PC-9 (cell line): ENCODE measurements at regions not wholly inside any gene's neighbourhood (a gene's known extent, or its start where the extent isn't known, plus 50 kb on each side); places are given as distances from the start of the nearest gene placed in this dataset.

ENCODE experiments used
- BruUV-seq: library from RNA; stranded (reverse); fragments of 400-500 nt; replicated peaks from 2 replicates; lab custom pipeline; 2021; lab: Mats Ljungman, UMichigan
- CTCF ChIA-PET: fragments of 300-600 bp; sonication (Branson Sonifier 250); formaldehyde crosslinking; loops from one replicate; lab custom pipeline; 2022; ENCODE audit warnings: antibody characterized with exemption; lab: Charles Lee
- POLR2A ChIA-PET: fragments of 300-600 bp; sonication (Branson Sonifier 250); formaldehyde crosslinking; loops from one replicate; lab custom pipeline; 2022; ENCODE audit warnings: antibody characterized with exemption; ENCODE audit not compliant: unreplicated experiment; lab: Charles Lee
- DNase-seq, 2 experiments: peaks; one replicate each; pipeline versions ENCODE4 v3.0.0 to v3.0.0-alpha.2; 2015 to 2022; ENCODE audit warnings: mixed read lengths in 1 of 2
- H2AFZ ChIP-seq: fragments of 200-600 bp; sonication (generic); 2 replicates; pipeline ENCODE4 v1.8.1; 2017; ENCODE audit warnings: antibody characterized with exemption
- H3F3A ChIP-seq: fragments of 200-600 bp; sonication (generic); 2 replicates; pipeline ENCODE4 v1.8.1; 2017; ENCODE audit warnings: antibody characterized with exemption, mild to moderate bottlenecking, low read depth; ENCODE audit not compliant: insufficient read depth
- H3K27ac ChIP-seq: fragments of 200-600 bp; sonication (generic); 2 replicates; pipeline ENCODE4 v1.6.1; 2016; ENCODE audit warnings: mixed run types
- H3K27me3 ChIP-seq: fragments of 200-600 bp; sonication (generic); 2 replicates; pipeline ENCODE4 v1.6.1; 2016; ENCODE audit warnings: low read depth, mixed run types; ENCODE audit not compliant: insufficient read depth
- H3K36me3 ChIP-seq: fragments of 200-600 bp; sonication (generic); 2 replicates; pipeline ENCODE4 v1.6.1; 2016; ENCODE audit warnings: low read depth, mixed run types
- H3K4me1 ChIP-seq: fragments of 200-600 bp; sonication (generic); replicated peaks from 2 replicates; pipeline ENCODE4 v1.6.1; 2016; ENCODE audit warnings: mixed run types; ENCODE audit not compliant: insufficient read depth
- H3K4me2 ChIP-seq: fragments of 200-600 bp; sonication (generic); 2 replicates; pipeline ENCODE4 v1.6.1; 2017; ENCODE audit warnings: mixed run types
- H3K4me3 ChIP-seq: fragments of 200-600 bp; sonication (generic); 2 replicates; pipeline ENCODE4 v1.6.1; 2016; ENCODE audit warnings: mixed run types
- H3K79me2 ChIP-seq: fragments of 200-600 bp; sonication (generic); 2 replicates; pipeline ENCODE4 v1.6.1; 2017; ENCODE audit warnings: low read depth, mixed run types
- H3K9me2 ChIP-seq: fragments of 200-600 bp; sonication (generic); 2 replicates; pipeline ENCODE4 v1.8.1; 2017; ENCODE audit warnings: mild to moderate bottlenecking; ENCODE audit not compliant: insufficient read depth
- H3K9me3 ChIP-seq: fragments of 200-600 bp; sonication (generic); 2 replicates; pipeline ENCODE4 v1.8.1; 2016; ENCODE audit warnings: low read depth; ENCODE audit not compliant: insufficient read depth
- H4K20me1 ChIP-seq: fragments of 200-600 bp; sonication (generic); 2 replicates; pipeline ENCODE4 v1.8.1; 2017; ENCODE audit not compliant: insufficient read depth
- EZH2 ChIP-seq: fragments of 200-600 bp; sonication (generic); IDR thresholded peaks from 2 replicates; pipeline ENCODE4 v1.8.0; 2017; ENCODE audit warnings: antibody characterized with exemption, low read depth
- intact Hi-C: fragments of 100-400 bp; cut with micrococcal nuclease; formaldehyde crosslinking; loops from one replicate; pipeline ENCODE4 v1.10.0; 2022; ENCODE audit not compliant: unreplicated experiment
- TF ChIP-seq, protein P1 (sequence below): fragments of 200-600 bp; sonication (generic); conservative IDR thresholded peaks from 2 replicates; pipeline ENCODE4 v1.6.1; 2017; ENCODE audit warnings: mixed run types, antibody characterized with exemption, mild to moderate bottlenecking, moderate library complexity

DNA sequence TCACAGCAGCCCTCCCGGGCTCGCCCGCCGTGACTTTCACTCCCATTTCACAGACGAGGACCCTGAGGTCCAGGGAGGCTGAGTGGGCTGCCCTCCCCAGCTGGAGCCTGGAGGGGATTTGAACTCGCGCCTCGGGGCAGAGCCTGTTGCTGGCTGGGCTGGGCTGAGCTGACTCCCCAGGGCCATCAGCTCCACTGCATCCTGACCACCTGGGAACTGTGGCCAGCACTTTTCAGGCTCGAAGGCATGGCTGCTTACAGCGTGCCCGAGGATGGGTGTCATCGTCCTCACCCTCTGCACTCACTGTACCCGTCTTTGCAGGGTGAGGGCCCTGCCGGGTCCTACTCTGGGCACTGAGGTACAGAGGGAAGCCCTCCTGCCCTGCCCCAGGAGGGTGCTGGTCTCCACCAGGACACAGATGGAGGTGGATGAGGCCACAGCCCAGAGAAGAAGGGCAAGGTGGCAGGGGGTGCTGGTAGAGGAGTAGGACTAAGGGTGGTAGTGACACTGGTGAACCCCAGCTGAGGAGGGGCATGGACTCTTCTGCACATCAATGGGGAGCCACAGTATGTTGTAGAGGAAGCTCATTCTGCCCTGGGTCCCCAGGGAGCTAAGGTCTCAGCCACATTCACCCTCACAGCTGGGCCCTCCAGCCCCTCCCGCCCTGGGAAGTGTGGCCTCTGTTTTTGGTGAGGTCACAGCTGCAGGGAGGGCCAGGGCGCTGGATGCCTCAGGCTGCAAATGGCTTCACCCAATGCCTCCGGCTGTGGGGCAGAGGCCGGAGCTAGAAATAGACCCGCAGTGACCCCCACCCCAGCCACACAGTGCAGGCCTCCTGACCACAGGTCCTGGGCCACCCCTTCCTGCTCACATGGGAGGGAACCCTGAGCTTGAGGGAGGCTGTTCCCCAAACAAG lies 365.1 kb upstream of the SFSWAP start:
- H3K9me2 ChIP-seq, result no peaks in the 10 kb centered on the region
- H3K36me3 ChIP-seq, result no peaks in the 10 kb centered on the region
- no peak for DNase-seq
- ChIA-PET POLR2A (no interaction called here), CTCF (no interaction called here)
- no peak overlapping the region for H2AFZ ChIP-seq
- TF ChIP-seq, protein P1, sequence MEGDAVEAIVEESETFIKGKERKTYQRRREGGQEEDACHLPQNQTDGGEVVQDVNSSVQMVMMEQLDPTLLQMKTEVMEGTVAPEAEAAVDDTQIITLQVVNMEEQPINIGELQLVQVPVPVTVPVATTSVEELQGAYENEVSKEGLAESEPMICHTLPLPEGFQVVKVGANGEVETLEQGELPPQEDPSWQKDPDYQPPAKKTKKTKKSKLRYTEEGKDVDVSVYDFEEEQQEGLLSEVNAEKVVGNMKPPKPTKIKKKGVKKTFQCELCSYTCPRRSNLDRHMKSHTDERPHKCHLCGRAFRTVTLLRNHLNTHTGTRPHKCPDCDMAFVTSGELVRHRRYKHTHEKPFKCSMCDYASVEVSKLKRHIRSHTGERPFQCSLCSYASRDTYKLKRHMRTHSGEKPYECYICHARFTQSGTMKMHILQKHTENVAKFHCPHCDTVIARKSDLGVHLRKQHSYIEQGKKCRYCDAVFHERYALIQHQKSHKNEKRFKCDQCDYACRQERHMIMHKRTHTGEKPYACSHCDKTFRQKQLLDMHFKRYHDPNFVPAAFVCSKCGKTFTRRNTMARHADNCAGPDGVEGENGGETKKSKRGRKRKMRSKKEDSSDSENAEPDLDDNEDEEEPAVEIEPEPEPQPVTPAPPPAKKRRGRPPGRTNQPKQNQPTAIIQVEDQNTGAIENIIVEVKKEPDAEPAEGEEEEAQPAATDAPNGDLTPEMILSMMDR, result no peak
- no peak for TF ChIP-seq EZH2
- H3K79me2 ChIP-seq, result no peaks in the 10 kb centered on the region
- no peaks in the 10 kb centered on the region for H4K20me1 ChIP-seq
- no peak overlapping the region for H3K27ac ChIP-seq
- no peak overlapping the region for H3K4me2 ChIP-seq
- no TSS peak for BruUV-seq
- no peaks in the 10 kb centered on the region for H3K9me3 ChIP-seq
- H3K4me1 ChIP-seq, result no peaks in the 10 kb centered on the region
- intact Hi-C loops, result no loop called here
- no peak overlapping the region for H3K4me3 ChIP-seq
- H3F3A ChIP-seq, result no peaks in the 10 kb centered on the region
- peaks cover 47% of the 10 kb centered on the region for H3K27me3 ChIP-seq

DNA sequence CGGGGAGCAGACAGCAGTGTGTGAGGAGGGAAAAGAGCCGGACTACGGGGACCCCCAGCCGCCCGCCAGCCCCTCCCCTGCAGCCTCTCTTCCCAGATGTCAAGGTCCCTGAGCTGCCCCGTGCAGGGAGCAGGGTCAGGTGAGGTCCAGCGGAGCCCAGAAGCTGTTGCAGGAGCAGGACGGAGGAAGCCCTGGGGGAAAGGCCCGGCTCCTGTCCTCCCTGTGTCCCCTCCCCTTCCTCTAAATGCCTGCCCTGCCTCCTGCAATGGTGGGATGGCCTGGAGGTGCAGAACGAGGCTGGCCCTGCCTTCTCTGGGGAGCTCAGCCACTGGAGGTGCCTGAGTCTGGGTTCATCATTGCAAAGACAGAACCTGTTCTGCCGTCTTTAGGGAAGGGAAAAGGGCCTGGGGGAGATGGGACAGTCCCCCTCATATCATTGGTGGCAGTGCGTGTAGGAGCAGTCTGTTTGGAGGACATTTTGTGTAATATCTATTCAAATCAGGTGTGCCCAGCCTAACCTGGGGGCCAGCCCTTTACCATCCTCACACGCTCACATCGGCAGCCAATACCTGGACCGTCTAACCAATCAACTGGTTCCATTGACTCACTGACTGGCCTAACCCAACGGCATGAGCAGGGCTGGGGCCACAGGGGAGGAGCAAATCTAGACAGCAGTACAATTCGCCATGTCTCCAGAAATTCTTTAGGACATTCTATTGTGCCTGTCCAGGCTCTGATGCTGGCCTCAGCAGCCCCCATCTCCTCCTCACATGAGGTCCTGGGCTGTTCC lies 364.1 kb upstream of the SFSWAP start:
- POLR2A ChIA-PET, result no interaction called here
- no peaks in the 10 kb centered on the region for H3F3A ChIP-seq
- no TSS peak for BruUV-seq

DNA sequence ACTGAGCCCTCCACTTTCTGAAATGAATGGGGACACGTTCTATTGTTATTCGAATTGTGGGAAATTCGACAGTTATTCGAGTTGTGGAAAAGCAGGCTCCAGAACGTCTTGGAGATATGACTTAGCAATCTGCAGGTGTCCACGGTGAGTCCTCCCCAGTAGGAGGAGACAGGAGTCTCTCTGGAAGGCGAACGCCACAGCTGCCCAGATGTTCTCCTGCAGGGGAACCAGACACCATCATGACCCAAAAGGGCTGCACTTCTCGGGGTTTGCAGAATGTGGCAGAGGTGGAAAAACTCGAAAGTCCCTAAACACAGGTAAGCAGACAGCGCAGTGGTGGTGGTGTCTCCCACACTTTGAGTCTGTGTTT lies 363.6 kb upstream of the SFSWAP start:
- Histone ChIP-seq H3K4me1 (no peaks in the 10 kb centered on the region), H3K36me3 (no peaks in the 10 kb centered on the region), H4K20me1 (no peaks in the 10 kb centered on the region), H3K4me2 (no peak overlapping the region), H3K27me3 (peaks cover 62% of the 10 kb centered on the region), H3K4me3 (no peak overlapping the region), H3K9me2 (no peaks in the 10 kb centered on the region), H3F3A (no peaks in the 10 kb centered on the region), H3K79me2 (no peaks in the 10 kb centered on the region), H2AFZ (no peak overlapping the region), H3K9me3 (no peaks in the 10 kb centered on the region), H3K27ac (no peak overlapping the region)
- intact Hi-C loops, result no loop called here
- ChIA-PET CTCF (no interaction called here), POLR2A (no interaction called here)
- no peak for DNase-seq
- TF ChIP-seq EZH2, result no peak
- TF ChIP-seq, protein P1, result no peak
- no TSS peak for BruUV-seq

More for the DNA sequence above, 364.1 kb upstream of the SFSWAP start:
- Histone ChIP-seq H3K36me3 (no peaks in the 10 kb centered on the region), H3K4me3 (no peak overlapping the region), H3K79me2 (no peaks in the 10 kb centered on the region), H3K9me2 (no peaks in the 10 kb centered on the region), H3K4me1 (no peaks in the 10 kb centered on the region), H4K20me1 (no peaks in the 10 kb centered on the region), H2AFZ (no peak overlapping the region), H3K27ac (no peak overlapping the region), H3K9me3 (no peaks in the 10 kb centered on the region), H3K4me2 (no peak overlapping the region), H3K27me3 (peaks cover 56% of the 10 kb centered on the region)
- no peak for DNase-seq
- no peak for TF ChIP-seq EZH2
- TF ChIP-seq, protein P1, result no peak
- intact Hi-C loops, result no loop called here
- CTCF ChIA-PET, result no interaction called here
